GM12878 (cell line): ENCODE measurements at regions not wholly inside any gene's neighbourhood (a gene's known extent, or its start where the extent isn't known, plus 50 kb on each side); places are given as distances from the start of the nearest gene placed in this dataset.

Experiments
- ATAC-seq: fragments of 200-7000 bp; cut with Tn5 transposase; 3 replicates; pipeline ENCODE4 v1.9.1; 2020; ENCODE audit warnings: mild to moderate bottlenecking, moderate library complexity
- BruUV-seq: library from RNA; stranded (reverse); fragments of 400-500 nt; replicated peaks from 2 replicates; lab custom pipeline; 2021; lab: Mats Ljungman, UMichigan
- CTCF ChIA-PET: fragments of 300-600 bp; sonication (Branson Sonifier 250); formaldehyde crosslinking; extraction: SDS; loops from one replicate; lab custom pipeline; 2021; ENCODE audit warnings: inconsistent platforms; lab: Yijun Ruan, JAX
- POLR2A ChIA-PET: fragments of 350-600 bp; formaldehyde crosslinking; extraction: SDS; loops from one replicate; lab custom pipeline; 2021; ENCODE audit warnings: inconsistent platforms; lab: Charles Lee
- RAD21 ChIA-PET: fragments of 300-600 bp; sonication (Branson Sonifier 250); formaldehyde crosslinking; loops from one replicate; lab custom pipeline; 2023; ENCODE audit warnings: antibody characterized with exemption; ENCODE audit not compliant: unreplicated experiment; lab: Charles Lee
- SMC1A ChIA-PET: fragments of 300-600 bp; sonication (Branson Sonifier 250); formaldehyde crosslinking; loops from one replicate; lab custom pipeline; 2023; ENCODE audit not compliant: unreplicated experiment, uncharacterized antibody; lab: Charles Lee
- DNase-seq: peaks from one replicate; pipeline ENCODE4 v3.0.0-alpha.2; 2011; ENCODE audit warnings: low read depth, low spot score
- FAIRE-seq: peaks from 3 replicates; lab custom pipeline; 2011; peaks lifted over from hg19 to GRCh38; lab: Jason Lieb, UNC
- H2AFZ ChIP-seq: 2 replicates; pipeline ENCODE4 v1.6.0; 2011; ENCODE audit warnings: low read depth, low read length, control low read depth; ENCODE audit not compliant: control insufficient read depth
- H3K27ac ChIP-seq: 2 replicates; pipeline ENCODE4 v1.5.1; 2011; ENCODE audit warnings: control low read depth; ENCODE audit not compliant: control insufficient read depth, insufficient read depth
- H3K27me3 ChIP-seq, 2 experiments: replicated peaks in 1 of 2; 2 replicates each; pipeline versions ENCODE4 v1.6.0 to v1.6.1; 2011; ENCODE audit warnings: low read length in 1 of 2; ENCODE audit not compliant: control insufficient read depth in 2 of 2, insufficient read depth in 2 of 2
- H3K36me3 ChIP-seq, 2 experiments: 2 replicates each; pipeline ENCODE4 v1.5.1; 2011; ENCODE audit warnings: low read length in 1 of 2; ENCODE audit not compliant: control insufficient read depth in 2 of 2, insufficient read depth in 2 of 2
- H3K4me1 ChIP-seq: 2 replicates; pipeline ENCODE4 v1.6.1; 2011; ENCODE audit warnings: mild to moderate bottlenecking, low read length, moderate library complexity, mixed read lengths; ENCODE audit not compliant: control insufficient read depth, insufficient read depth
- H3K4me2 ChIP-seq: 2 replicates; pipeline ENCODE4 v1.6.0; 2011; ENCODE audit warnings: control low read depth; ENCODE audit not compliant: control insufficient read depth, insufficient read depth
- H3K4me3 ChIP-seq: fragments of 200-600 bp; sonication (generic); 2 replicates; pipeline ENCODE4 v1.5.1; 2016
- H3K79me2 ChIP-seq: 2 replicates; pipeline ENCODE4 v1.6.0; 2011; ENCODE audit warnings: low read length; ENCODE audit not compliant: control insufficient read depth, insufficient read depth
- H3K9ac ChIP-seq: 2 replicates; pipeline ENCODE4 v1.8.0; 2011; ENCODE audit warnings: low read length, control low read depth, mixed read lengths; ENCODE audit not compliant: control insufficient read depth, insufficient read depth
- H3K9me3 ChIP-seq: replicated peaks from 3 replicates; pipeline ENCODE4 v1.5.1; 2011; ENCODE audit warnings: mild to moderate bottlenecking, low read length; ENCODE audit not compliant: control insufficient read depth, insufficient read depth
- H4K20me1 ChIP-seq: 2 replicates; pipeline ENCODE4 v1.6.0; 2011; ENCODE audit not compliant: control insufficient read depth, insufficient read depth
- CHD2 ChIP-seq: IDR thresholded peaks from 2 replicates; pipeline ENCODE4 v1.6.1; 2011; ENCODE audit warnings: low read depth, low read length, improper control_type of control experiment, borderline replicate concordance
- CTCF ChIP-seq, 3 experiments: IDR thresholded peaks in 2 of 3; conservative IDR thresholded peaks in 1 of 3; 2 replicates each; pipeline ENCODE4 v1.5.1; 2011; ENCODE audit warnings: low read depth in 3 of 3, low read length in 3 of 3, mild to moderate bottlenecking in 3 of 3, control low read depth in 2 of 3, moderate library complexity in 2 of 3, inconsistent platforms in 1 of 3, mixed read lengths in 1 of 3; ENCODE audit not compliant: control insufficient read depth in 2 of 3, insufficient read depth in 1 of 3; ENCODE audit errors: extremely low read depth in 1 of 3
- MXI1 ChIP-seq: fragments of 150-350 bp; IDR thresholded peaks from 2 replicates; pipeline ENCODE4 v1.6.1; 2011; ENCODE audit warnings: low read depth, mild to moderate bottlenecking, inconsistent platforms, low read length, improper control_type of control experiment
- NR2C1 ChIP-seq: fragments of 450-650 bp; IDR thresholded peaks from 2 replicates; pipeline ENCODE4 v1.6.1; 2017; ENCODE audit warnings: antibody characterized with exemption, mild to moderate bottlenecking, moderate library complexity
- POU2F2 ChIP-seq: IDR thresholded peaks from 3 replicates; pipeline ENCODE4 v1.6.1; 2011; ENCODE audit warnings: low read depth, mild to moderate bottlenecking, low read length, borderline replicate concordance
- SPI1 ChIP-seq: IDR thresholded peaks from 2 replicates; pipeline ENCODE4 v1.6.1; 2011; ENCODE audit warnings: low read depth, mild to moderate bottlenecking, low read length, moderate library complexity, borderline replicate concordance; ENCODE audit not compliant: insufficient read depth
- SREBF2 ChIP-seq: IDR thresholded peaks from 2 replicates; pipeline ENCODE4 v1.6.1; 2012; ENCODE audit warnings: mild to moderate bottlenecking, low read length
- YY1 ChIP-seq: IDR thresholded peaks from 2 replicates; pipeline ENCODE4 v1.6.1; 2011; ENCODE audit warnings: low read depth, mild to moderate bottlenecking, low read length
- ZBED1 ChIP-seq: IDR thresholded peaks from 2 replicates; pipeline ENCODE4 v1.6.1; 2016; ENCODE audit warnings: borderline replicate concordance
- ZNF274 ChIP-seq: IDR thresholded peaks from one replicate; pipeline ENCODE4 v1.8.0; 2011; ENCODE audit not compliant: insufficient read length, insufficient read depth
- WGBS: methylation state at CpG from one replicate; pipeline ENCODE4 v1.1.6; 2016; ENCODE audit warnings: low lambda C conversion rate; ENCODE audit not compliant: insufficient replicate concordance, insufficient coverage; ENCODE audit errors: missing lambda C conversion rate; 5-methylcytosine and 5-hydroxymethylcytosine counted together
- in situ Hi-C: fragments of 300-500 bp; cut with MboI; formaldehyde crosslinking; loops from 9 replicates; pipeline ENCODE4 v1.14.3; 2018; ENCODE audit warnings: mixed read lengths
- intact Hi-C: fragments of 100-400 bp; cut with micrococcal nuclease; formaldehyde crosslinking; loops from one replicate; pipeline ENCODE4 v1.14.2; 2022; ENCODE audit not compliant: unreplicated experiment

- H3K4me3 ChIP-seq, result no peak overlapping the region
- CTCF ChIA-PET, result no interaction called here
- SMC1A ChIA-PET, result no interaction called here
- FAIRE-seq (no peak), ATAC-seq (peak; percentile 48; the same call in 2 of the 3 replicates), DNase-seq (peak; percentile 2)
- BruUV-seq, result no TSS peak
- intact Hi-C loops, result no loop called here
- no peak overlapping the region for H3K4me2 ChIP-seq
- H3K27me3 ChIP-seq, result no peaks in the 10 kb centered on the region; a peak in 1 of 4 replicates
- POLR2A ChIA-PET, result no interaction called here
- H3K36me3 ChIP-seq, result no peaks in the 10 kb centered on the region
- RAD21 ChIA-PET, result no interaction called here
- H3K9me3 ChIP-seq, result no peaks in the 10 kb centered on the region
- H3K27ac ChIP-seq, result no peak overlapping the region
- H3K4me1 ChIP-seq, result no peaks in the 10 kb centered on the region
- WGBS, result 13% methylated on average over 5 of the region's 5 CpGs
- H4K20me1 ChIP-seq, result no peaks in the 10 kb centered on the region
- TF ChIP-seq MXI1 (no peak), CTCF (IDR thresholded peaks at IDR 0.05 in 2 of 3, conservative IDR thresholded peaks at IDR 0.05 in 1 of 3; ENCODE audit: control insufficient read depth in 2 of 3, extremely low read depth in 1 of 3, insufficient read depth in 1 of 3, low read depth in 3 of 3, low read length in 3 of 3) (peak in 2 of 3 experiments; percentile 5 to 10; a peak in 1 of 6 replicates)
- H3K79me2 ChIP-seq, result no peaks in the 10 kb centered on the region
- H2AFZ ChIP-seq, result no peak overlapping the region
- in situ Hi-C loops, result no loop called here
- no peak overlapping the region for H3K9ac ChIP-seq
These were observed 691.8 kb downstream of the TMEM121 start for GRCh38 chr14:106218174-106218573.

GRCh38 chr14:106222311-106222710 lies 695.9 kb downstream of the TMEM121 start:
- ChIA-PET POLR2A (no interaction called here), CTCF (no interaction called here), RAD21 (no interaction called here), SMC1A (no interaction called here)
- Histone ChIP-seq H3K4me1 (no peaks in the 10 kb centered on the region), H3K9me3 (no peaks in the 10 kb centered on the region), H2AFZ (no peak overlapping the region), H3K36me3 (no peaks in the 10 kb centered on the region), H3K4me2 (no peak overlapping the region), H3K4me3 (no peak overlapping the region), H3K79me2 (no peaks in the 10 kb centered on the region), H3K27me3 (no peaks in the 10 kb centered on the region), H4K20me1 (no peaks in the 10 kb centered on the region), H3K27ac (no peak overlapping the region), H3K9ac (no peak overlapping the region)
- 35% methylated on average over 3 of the region's 3 CpGs for WGBS
- DNase-seq, result no peak
- no TSS peak for BruUV-seq
- intact Hi-C loops, result no loop called here
- in situ Hi-C loops, result no loop called here
- no peak for FAIRE-seq
- ATAC-seq, result no peak
- TF ChIP-seq ZNF274 (no peak), NR2C1 (no peak), CTCF (IDR thresholded peaks at IDR 0.05 in 2 of 3, conservative IDR thresholded peaks at IDR 0.05 in 1 of 3; ENCODE audit: control insufficient read depth in 2 of 3, extremely low read depth in 1 of 3, insufficient read depth in 1 of 3, low read depth in 3 of 3, low read length in 3 of 3) (no peak), SPI1 (no peak), YY1 (no peak), POU2F2 (no peak), ZBED1 (no peak), SREBF2 (no peak), CHD2 (no peak)
